IMR-90 (cell line): ENCODE measurements at regions not wholly inside any gene's neighbourhood (a gene's known extent, or its start where the extent isn't known, plus 50 kb on each side); places are given as distances from the start of the nearest gene placed in this dataset.

Source experiments
- ATAC-seq: fragments of 200-7000 bp; cut with Tn5 transposase; 2 replicates; pipeline ENCODE4 v1.9.1; 2020; ENCODE audit warnings: low read depth, mild to moderate bottlenecking, moderate library complexity
- BruUV-seq: library from RNA; stranded (reverse); fragments of 400-500 nt; replicated peaks from 2 replicates; lab custom pipeline; 2021; lab: Mats Ljungman, UMichigan
- CTCF ChIA-PET: fragments of 300-600 bp; formaldehyde crosslinking; extraction: SDS; loops from one replicate; lab custom pipeline; 2021; ENCODE audit warnings: antibody characterized with exemption; lab: Yijun Ruan, JAX
- POLR2A ChIA-PET: fragments of 300-600 bp; sonication (Branson Sonifier 250); formaldehyde crosslinking; loops from one replicate; lab custom pipeline; 2022; ENCODE audit warnings: antibody characterized with exemption; ENCODE audit not compliant: unreplicated experiment; lab: Charles Lee
- DNase-seq: peaks from one replicate; pipeline ENCODE4 v3.0.0; 2013
- H2AFZ ChIP-seq: replicated peaks from 2 replicates; pipeline ENCODE3; 2013; ENCODE audit warnings: low read length, mild to moderate bottlenecking; ENCODE audit not compliant: poor library complexity
- H2AK5ac ChIP-seq: 2 replicates; pipeline ENCODE4 v1.6.1; 2013; ENCODE audit warnings: low read depth, low read length, inconsistent platforms
- H2AK9ac ChIP-seq: replicated peaks from 2 replicates; pipeline ENCODE3; 2013; ENCODE audit warnings: mild to moderate bottlenecking, low read depth, low read length, moderate library complexity; ENCODE audit not compliant: poor library complexity
- H2BK120ac ChIP-seq: 2 replicates; pipeline ENCODE4 v1.6.1; 2013; ENCODE audit warnings: low read depth, low read length, inconsistent platforms
- H2BK15ac ChIP-seq: 3 replicates; pipeline ENCODE4 v1.6.1; 2013; ENCODE audit warnings: low read depth, low read length, inconsistent platforms
- H2BK20ac ChIP-seq: 2 replicates; pipeline ENCODE4 v1.6.1; 2013; ENCODE audit warnings: low read depth, mild to moderate bottlenecking, inconsistent platforms, low read length, moderate library complexity
- H2BK5ac ChIP-seq: 2 replicates; pipeline ENCODE4 v1.6.1; 2013; ENCODE audit warnings: mild to moderate bottlenecking, low read depth, low read length, inconsistent platforms; ENCODE audit not compliant: poor library complexity, severe bottlenecking
- H3K14ac ChIP-seq: replicated peaks from 2 replicates; pipeline ENCODE4 v1.6.1; 2013; ENCODE audit warnings: low read depth, low read length, inconsistent platforms
- H3K18ac ChIP-seq: 2 replicates; pipeline ENCODE4 v1.6.1; 2013; ENCODE audit warnings: low read depth, low read length, control low read depth
- H3K23ac ChIP-seq: 2 replicates; pipeline ENCODE4 v1.6.1; 2013; ENCODE audit warnings: low read depth, low read length, inconsistent platforms
- H3K27ac ChIP-seq: 2 replicates; pipeline ENCODE4 v1.5.1; 2013; ENCODE audit warnings: mild to moderate bottlenecking, control low read depth, low read length; ENCODE audit not compliant: insufficient read depth
- H3K27me3 ChIP-seq: 2 replicates; pipeline ENCODE4 v1.6.1; 2013; ENCODE audit warnings: low read length; ENCODE audit not compliant: control insufficient read depth, insufficient read depth
- H3K36me3 ChIP-seq: 2 replicates; pipeline ENCODE4 v1.6.1; 2013; ENCODE audit warnings: low read length, mixed read lengths; ENCODE audit not compliant: control insufficient read depth, insufficient read depth
- H3K4ac ChIP-seq: 2 replicates; pipeline ENCODE4 v1.6.1; 2013; ENCODE audit warnings: low read depth, low read length, inconsistent platforms
- H3K4me1 ChIP-seq: 2 replicates; pipeline ENCODE4 v1.6.1; 2013; ENCODE audit warnings: low read length, mixed read lengths; ENCODE audit not compliant: control insufficient read depth, insufficient read depth
- H3K4me2 ChIP-seq: 2 replicates; pipeline ENCODE4 v1.6.1; 2013; ENCODE audit warnings: low read depth, mild to moderate bottlenecking, control low read depth, low read length, moderate library complexity
- H3K4me3 ChIP-seq: 2 replicates; pipeline ENCODE4 v1.5.1; 2013; ENCODE audit warnings: low read depth, mild to moderate bottlenecking, control low read depth, low read length, moderate library complexity; ENCODE audit not compliant: insufficient read depth
- H3K56ac ChIP-seq: 2 replicates; pipeline ENCODE4 v1.6.1; 2013; ENCODE audit warnings: low read length, inconsistent platforms; ENCODE audit not compliant: insufficient read depth; ENCODE audit errors: extremely low read depth
- H3K79me1 ChIP-seq, 2 experiments: 2 replicates each; pipeline ENCODE4 v1.6.1; 2013; ENCODE audit warnings: low read length in 2 of 2, inconsistent platforms in 1 of 2, low read depth in 1 of 2
- H3K9ac ChIP-seq: 2 replicates; pipeline ENCODE4 v1.6.1; 2013; ENCODE audit warnings: low read depth, low read length, control low read depth
- H3K9me1 ChIP-seq: 2 replicates; pipeline ENCODE4 v1.6.1; 2013; ENCODE audit warnings: low read length, inconsistent platforms; ENCODE audit not compliant: insufficient read depth
- H3K9me3 ChIP-seq: 2 replicates; pipeline ENCODE4 v1.6.1; 2013; ENCODE audit warnings: low read length; ENCODE audit not compliant: control insufficient read depth, insufficient read depth
- H4K20me1 ChIP-seq: 2 replicates; pipeline ENCODE4 v1.6.1; 2013; ENCODE audit warnings: low read length, inconsistent platforms; ENCODE audit not compliant: insufficient read depth
- H4K5ac ChIP-seq: 2 replicates; pipeline ENCODE4 v1.6.1; 2013; ENCODE audit warnings: mild to moderate bottlenecking, low read depth, low read length, control low read depth
- H4K8ac ChIP-seq, 2 experiments: 2 replicates each; pipeline ENCODE4 v1.6.1; 2013; ENCODE audit warnings: low read depth in 2 of 2, low read length in 2 of 2, control low read depth in 1 of 2, inconsistent platforms in 1 of 2
- H4K91ac ChIP-seq: 2 replicates; pipeline ENCODE4 v1.6.1; 2013; ENCODE audit warnings: low read depth, low read length, inconsistent platforms; ENCODE audit not compliant: insufficient read depth
- BHLHE40 ChIP-seq: fragments of 150-350 bp; IDR thresholded peaks from 2 replicates; pipeline ENCODE4 v1.6.1; 2016; ENCODE audit warnings: mild to moderate bottlenecking, low read depth, low read length
- CEBPB ChIP-seq: IDR thresholded peaks from 2 replicates; pipeline ENCODE4 v1.6.1; 2012; ENCODE audit warnings: low read depth, low read length, improper control_type of control experiment
- ELK1 ChIP-seq: fragments of 150-350 bp; IDR thresholded peaks from 2 replicates; pipeline ENCODE4 v1.6.1; 2016; ENCODE audit warnings: low read depth, mild to moderate bottlenecking, low read length, moderate library complexity, borderline replicate concordance
- FOS ChIP-seq: fragments of 150-350 bp; IDR thresholded peaks from 2 replicates; pipeline ENCODE4 v1.6.1; 2016; ENCODE audit warnings: low read depth, low read length
- MAFK ChIP-seq: IDR thresholded peaks from 2 replicates; pipeline ENCODE4 v1.6.1; 2012; ENCODE audit warnings: low read depth, low read length, improper control_type of control experiment
- MAZ ChIP-seq: IDR thresholded peaks from 2 replicates; pipeline ENCODE4 v1.6.1; 2012; ENCODE audit warnings: low read depth, mild to moderate bottlenecking, low read length, improper control_type of control experiment, moderate library complexity, borderline replicate concordance
- RAD21 ChIP-seq: IDR thresholded peaks from 2 replicates; pipeline ENCODE4 v1.6.1; 2012; ENCODE audit warnings: low read length, improper control_type of control experiment
- RFX5 ChIP-seq: IDR thresholded peaks from 2 replicates; pipeline ENCODE4 v1.8.0; 2012; ENCODE audit warnings: low read depth, mild to moderate bottlenecking, low read length, moderate library complexity
- SMC3 ChIP-seq: fragments of 150-350 bp; IDR thresholded peaks from 2 replicates; pipeline ENCODE4 v1.6.1; 2016; ENCODE audit warnings: low read depth, mild to moderate bottlenecking, antibody characterized with exemption, low read length, moderate library complexity
- WGBS, 2 experiments: methylation state at CpG; one replicate each; pipeline versions ENCODE4 v1.1.5 to v1.1.7; 2013; ENCODE audit warnings: missing lambda C conversion rate in 2 of 2; ENCODE audit not compliant: insufficient read length in 1 of 2; ENCODE audit errors: extremely low coverage in 2 of 2; 5-methylcytosine and 5-hydroxymethylcytosine counted together
- dilution Hi-C: fragments of 300-500 bp; cut with HindIII; formaldehyde crosslinking; loops from one replicate; pipeline ENCODE4 v1.14.3; 2018; ENCODE audit warnings: low sequenced_read_pairs; ENCODE audit not compliant: unreplicated experiment
- in situ Hi-C: fragments of 300-500 bp; cut with MboI; formaldehyde crosslinking; loops from 3 replicates; pipeline ENCODE4 v1.14.3; 2019; ENCODE audit warnings: low sequenced_read_pairs, inconsistent platforms, mixed read lengths
- intact Hi-C: fragments of 100-400 bp; cut with micrococcal nuclease; formaldehyde crosslinking; loops from 2 replicates; pipeline ENCODE4 v1.10.0; 2022

GRCh38 chr14:94897561-94897960 is 127.6 kb upstream of the GSC start:
- no peaks in the 10 kb centered on the region for H3K79me1 ChIP-seq
- no peak overlapping the region for H3K4me3 ChIP-seq
- H4K20me1 ChIP-seq, result no peaks in the 10 kb centered on the region
- H3K56ac ChIP-seq, result no peak overlapping the region
- no peak overlapping the region for H3K27ac ChIP-seq
- H2BK120ac ChIP-seq, result no peak overlapping the region
- no peak overlapping the region for H3K14ac ChIP-seq
- H2BK5ac ChIP-seq, result no peak overlapping the region
- H2AK5ac ChIP-seq, result no peak overlapping the region
- H2BK15ac ChIP-seq, result no peak overlapping the region
- H3K4me1 ChIP-seq, result no peaks in the 10 kb centered on the region
- no peak overlapping the region for H4K8ac ChIP-seq
- no peaks in the 10 kb centered on the region for H3K9me1 ChIP-seq
- H3K9me3 ChIP-seq, result peaks cover 14% of the 10 kb centered on the region; the same call in 1 of the 2 replicates
- no peak overlapping the region for H4K5ac ChIP-seq
- no peak overlapping the region for H4K91ac ChIP-seq
- H3K36me3 ChIP-seq, result no peaks in the 10 kb centered on the region
- dilution Hi-C loops, result no loop called here
- H3K18ac ChIP-seq, result no peak overlapping the region
- in situ Hi-C loops, result no loop called here
- intact Hi-C loops, result no loop called here
- WGBS, 2 experiments, result no CpG with 5 or more reads among the region's 4 CpGs
- ChIA-PET POLR2A (no interaction called here), CTCF (no interaction called here)
- H3K23ac ChIP-seq, result no peak overlapping the region
- ATAC-seq (no peak), DNase-seq (no peak)
- H3K4ac ChIP-seq, result no peak overlapping the region
- no peaks in the 10 kb centered on the region for H3K27me3 ChIP-seq
- TF ChIP-seq SMC3 (no peak), RFX5 (no peak), ELK1 (no peak), BHLHE40 (no peak), FOS (no peak), MAZ (no peak), RAD21 (no peak), CEBPB (no peak), MAFK (no peak)
- no TSS peak for BruUV-seq
- no peak overlapping the region for H3K9ac ChIP-seq
- no peak overlapping the region for H2BK20ac ChIP-seq
- H2AFZ ChIP-seq, result no peak overlapping the region
- H3K4me2 ChIP-seq, result no peak overlapping the region
- no peak overlapping the region for H2AK9ac ChIP-seq
